ENCODE measurements at regions not wholly inside any gene's neighbourhood (a gene's known extent, or its start where the extent isn't known, plus 50 kb on each side); places are given as distances from the start of the nearest gene placed in this dataset.

DNA sequence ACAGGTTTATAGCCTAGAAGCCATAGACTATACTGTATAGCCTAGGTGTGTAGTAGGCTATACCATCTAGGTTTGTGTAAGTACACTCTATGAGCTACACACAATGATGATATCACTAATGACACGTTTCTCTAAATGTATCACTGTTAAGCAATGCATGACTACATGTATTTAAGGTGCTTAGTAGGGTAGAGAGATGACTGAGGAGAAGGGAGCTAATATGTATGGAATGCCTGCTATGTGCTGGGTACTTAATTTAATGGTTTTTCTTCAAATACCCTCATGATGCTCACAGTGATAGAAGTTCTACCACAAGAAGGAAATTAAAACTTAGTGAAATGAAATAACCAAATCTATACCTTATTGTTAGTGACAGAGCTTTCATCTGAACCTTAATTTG is 1785.5 kb downstream of the EFNA5 start:
- Histone ChIP-seq H3K4me1 (no peaks in the 10 kb centered on the region), H3K4me3 (no peak overlapping the region), H3K27ac (no peak overlapping the region), H3K36me3 (no peaks in the 10 kb centered on the region), H3K27me3 (no peaks in the 10 kb centered on the region), H3K9me3 (peaks cover 0 to 6% (median 0%) of the 10 kb centered on the region in 4 donors)
- intact Hi-C loops (cut with DNase I; ENCODE audit: low total_unique reads) = no loop called here
- TF ChIP-seq POLR2A (IDR thresholded peaks at IDR 0.05) (no peak), EP300 (IDR thresholded peaks at IDR 0.05) (no peak), POLR2AphosphoS5 (IDR thresholded peaks at IDR 0.05) (no peak)
- TF ChIP-seq, protein P1, sequence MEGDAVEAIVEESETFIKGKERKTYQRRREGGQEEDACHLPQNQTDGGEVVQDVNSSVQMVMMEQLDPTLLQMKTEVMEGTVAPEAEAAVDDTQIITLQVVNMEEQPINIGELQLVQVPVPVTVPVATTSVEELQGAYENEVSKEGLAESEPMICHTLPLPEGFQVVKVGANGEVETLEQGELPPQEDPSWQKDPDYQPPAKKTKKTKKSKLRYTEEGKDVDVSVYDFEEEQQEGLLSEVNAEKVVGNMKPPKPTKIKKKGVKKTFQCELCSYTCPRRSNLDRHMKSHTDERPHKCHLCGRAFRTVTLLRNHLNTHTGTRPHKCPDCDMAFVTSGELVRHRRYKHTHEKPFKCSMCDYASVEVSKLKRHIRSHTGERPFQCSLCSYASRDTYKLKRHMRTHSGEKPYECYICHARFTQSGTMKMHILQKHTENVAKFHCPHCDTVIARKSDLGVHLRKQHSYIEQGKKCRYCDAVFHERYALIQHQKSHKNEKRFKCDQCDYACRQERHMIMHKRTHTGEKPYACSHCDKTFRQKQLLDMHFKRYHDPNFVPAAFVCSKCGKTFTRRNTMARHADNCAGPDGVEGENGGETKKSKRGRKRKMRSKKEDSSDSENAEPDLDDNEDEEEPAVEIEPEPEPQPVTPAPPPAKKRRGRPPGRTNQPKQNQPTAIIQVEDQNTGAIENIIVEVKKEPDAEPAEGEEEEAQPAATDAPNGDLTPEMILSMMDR (IDR thresholded peaks at IDR 0.05) = no peak
- DNase-seq = no peak
- WGBS, 5 donors = 50 to 73% (median 71%) methylated on average over 1 of the region's 1 CpG

DNA sequence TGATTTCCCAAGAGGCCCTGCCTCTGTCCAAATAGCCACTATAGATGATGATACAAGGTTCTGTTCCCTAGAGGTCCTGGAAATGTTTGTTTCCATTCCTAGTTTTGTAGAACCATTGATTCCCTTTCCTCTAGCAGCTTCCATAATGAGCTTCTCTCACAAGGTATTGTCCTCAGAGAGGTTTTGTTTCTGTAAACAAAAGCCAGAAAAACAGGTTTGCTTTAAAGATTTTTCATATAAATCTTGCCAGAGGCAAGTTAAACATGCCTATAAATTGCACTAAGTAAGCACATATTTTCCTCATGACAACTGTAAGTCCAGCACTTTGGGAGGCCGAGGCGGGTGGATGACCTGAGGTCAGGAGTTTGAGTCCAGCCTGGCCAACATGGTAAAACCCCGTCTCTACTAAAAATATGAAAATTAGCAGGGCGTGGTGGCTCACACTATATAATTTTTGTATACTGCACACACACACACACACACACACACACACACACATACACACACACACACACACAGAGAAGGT is 1787.7 kb downstream of the EFNA5 start:
- intact Hi-C loops (cut with DNase I; ENCODE audit: low total_unique reads) = no loop called here
- Histone ChIP-seq H3K4me3 (no peak overlapping the region), H3K9me3 (no peaks in the 10 kb centered on the region), H3K36me3 (no peaks in the 10 kb centered on the region), H3K27ac (no peak overlapping the region), H3K4me1 (no peaks in the 10 kb centered on the region), H3K27me3 (no peaks in the 10 kb centered on the region)
- WGBS, 5 donors = 51 to 65% (median 56%) methylated on average over 4 of the region's 4 CpGs
- DNase-seq = no peak
- TF ChIP-seq POLR2AphosphoS5 (IDR thresholded peaks at IDR 0.05) = no peak
- TF ChIP-seq POLR2A (IDR thresholded peaks at IDR 0.05) = no peak
- TF ChIP-seq, protein P1 (IDR thresholded peaks at IDR 0.05) = no peak

DNA sequence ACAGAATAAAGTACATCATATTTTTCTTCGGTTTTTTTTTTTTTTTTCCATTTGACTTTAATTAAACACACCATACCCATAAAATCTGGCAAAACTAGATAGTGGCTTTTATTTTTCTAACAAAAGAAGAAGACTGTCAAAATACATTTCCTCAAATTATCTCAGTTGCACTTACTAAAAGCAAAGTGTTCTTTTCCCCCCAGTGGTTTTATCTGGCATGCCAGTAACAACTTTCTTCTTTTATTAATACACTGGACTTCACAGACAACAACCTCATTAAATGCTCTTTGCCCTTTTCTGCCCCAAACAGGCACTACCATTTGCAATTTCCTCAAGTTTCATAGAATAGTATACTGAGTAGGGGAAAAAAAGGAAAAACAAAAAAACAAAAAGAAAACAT is 1792.3 kb downstream of the EFNA5 start:
- DNase-seq = no peak
- Histone ChIP-seq H3K4me3 (no peak overlapping the region), H3K36me3 (no peaks in the 10 kb centered on the region), H3K27me3 (no peaks in the 10 kb centered on the region), H3K27ac (no peak overlapping the region), H3K4me1 (no peaks in the 10 kb centered on the region), H3K9me3 (no peaks in the 10 kb centered on the region)
- 68 to 83% (median 82%) methylated on average over 1 of the region's 1 CpG for WGBS, 5 donors
- intact Hi-C loops (cut with DNase I; ENCODE audit: low total_unique reads) = no loop called here
- no peak for TF ChIP-seq POLR2A (IDR thresholded peaks at IDR 0.05)
- TF ChIP-seq POLR2AphosphoS5 (IDR thresholded peaks at IDR 0.05) = no peak
- TF ChIP-seq, protein P1 (IDR thresholded peaks at IDR 0.05) = no peak
- no peak for TF ChIP-seq EP300 (IDR thresholded peaks at IDR 0.05)

DNA sequence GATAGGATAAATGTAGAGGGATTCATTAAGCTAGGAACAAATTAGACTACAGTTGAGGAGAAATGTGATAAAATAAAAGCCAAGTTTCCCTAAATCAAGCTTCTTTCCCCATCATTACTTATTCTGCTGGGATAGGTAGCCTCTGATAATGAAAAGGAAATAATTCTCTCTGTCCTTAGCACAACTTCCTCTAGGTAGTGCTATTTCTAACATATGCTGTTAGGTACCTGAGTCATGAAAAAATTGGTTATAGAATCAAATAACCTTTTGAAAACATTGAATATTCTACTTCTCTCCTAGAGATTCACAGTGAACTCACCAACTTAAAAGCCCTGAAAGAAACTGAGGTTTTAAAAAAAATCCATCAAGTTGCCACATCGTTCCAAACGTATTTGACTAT is 1793.1 kb downstream of the EFNA5 start:
- WGBS, 5 donors = 65 to 87% (median 80%) methylated on average over 2 of the region's 2 CpGs
- Histone ChIP-seq H3K9me3 (no peaks in the 10 kb centered on the region), H3K4me3 (no peak overlapping the region), H3K36me3 (no peaks in the 10 kb centered on the region), H3K27ac (no peak overlapping the region), H3K27me3 (no peaks in the 10 kb centered on the region), H3K4me1 (no peaks in the 10 kb centered on the region)
- intact Hi-C loops (cut with DNase I; ENCODE audit: low total_unique reads) = no loop called here
- TF ChIP-seq POLR2A (IDR thresholded peaks at IDR 0.05) (no peak), EP300 (IDR thresholded peaks at IDR 0.05) (no peak), POLR2AphosphoS5 (IDR thresholded peaks at IDR 0.05) (no peak)
- TF ChIP-seq, protein P1 (IDR thresholded peaks at IDR 0.05) = no peak
- DNase-seq = no peak

Data from stomach (tissue), 8 donors.